KMS-11 (cell line): ENCODE measurements at regions not wholly inside any gene's neighbourhood (a gene's known extent, or its start where the extent isn't known, plus 50 kb on each side); places are given as distances from the start of the nearest gene placed in this dataset.

Source experiments
- H2AFZ ChIP-seq: fragments of 200-600 bp; sonication (generic); 2 replicates; pipeline ENCODE4 v1.6.1; 2016; ENCODE audit warnings: antibody characterized with exemption, mixed run types, low read depth
- H3K27ac ChIP-seq: fragments of 200-600 bp; sonication (generic); 2 replicates; pipeline ENCODE4 v1.6.1; 2016; ENCODE audit warnings: mild to moderate bottlenecking, mixed run types
- H3K27me3 ChIP-seq: fragments of 200-600 bp; sonication (generic); 2 replicates; pipeline ENCODE4 v1.6.1; 2017; ENCODE audit warnings: mild to moderate bottlenecking, low read depth, mixed run types, moderate library complexity; ENCODE audit not compliant: insufficient read depth
- H3K36me3 ChIP-seq: fragments of 200-600 bp; sonication (generic); 2 replicates; pipeline ENCODE4 v1.6.1; 2017; ENCODE audit warnings: mild to moderate bottlenecking, mixed run types; ENCODE audit not compliant: insufficient read depth
- H3K4me1 ChIP-seq: fragments of 200-600 bp; sonication (generic); 2 replicates; pipeline ENCODE4 v1.6.1; 2016; ENCODE audit warnings: mild to moderate bottlenecking, low read depth, mixed run types; ENCODE audit not compliant: poor library complexity, severe bottlenecking
- H3K4me2 ChIP-seq: fragments of 200-600 bp; sonication (generic); 2 replicates; pipeline ENCODE4 v1.7.0; 2016; ENCODE audit warnings: mild to moderate bottlenecking, mixed run types
- H3K4me3 ChIP-seq: fragments of 200-600 bp; sonication (generic); IDR thresholded peaks from 2 replicates; pipeline ENCODE4 v1.6.1; 2017; ENCODE audit warnings: low read depth, low read length, mixed read lengths; ENCODE audit not compliant: insufficient read depth
- H3K79me2 ChIP-seq: fragments of 200-600 bp; sonication (generic); 2 replicates; pipeline ENCODE4 v1.6.1; 2016; ENCODE audit warnings: low read depth, mixed run types; ENCODE audit not compliant: insufficient read depth
- H3K9ac ChIP-seq: fragments of 200-600 bp; sonication (generic); 2 replicates; pipeline ENCODE4 v1.6.1; 2016; ENCODE audit warnings: mild to moderate bottlenecking, mixed run types
- H4K20me1 ChIP-seq: fragments of 200-600 bp; sonication (generic); 2 replicates; pipeline ENCODE4 v1.6.1; 2016; ENCODE audit warnings: mild to moderate bottlenecking, mixed run types; ENCODE audit not compliant: insufficient read depth
- TF ChIP-seq, protein P1 (sequence below): fragments of 200-600 bp; sonication (generic); conservative IDR thresholded peaks from 2 replicates; pipeline ENCODE4 v1.6.1; 2017; ENCODE audit warnings: low read depth, mild to moderate bottlenecking, antibody characterized with exemption, low read length, moderate library complexity, mixed read lengths

DNA sequence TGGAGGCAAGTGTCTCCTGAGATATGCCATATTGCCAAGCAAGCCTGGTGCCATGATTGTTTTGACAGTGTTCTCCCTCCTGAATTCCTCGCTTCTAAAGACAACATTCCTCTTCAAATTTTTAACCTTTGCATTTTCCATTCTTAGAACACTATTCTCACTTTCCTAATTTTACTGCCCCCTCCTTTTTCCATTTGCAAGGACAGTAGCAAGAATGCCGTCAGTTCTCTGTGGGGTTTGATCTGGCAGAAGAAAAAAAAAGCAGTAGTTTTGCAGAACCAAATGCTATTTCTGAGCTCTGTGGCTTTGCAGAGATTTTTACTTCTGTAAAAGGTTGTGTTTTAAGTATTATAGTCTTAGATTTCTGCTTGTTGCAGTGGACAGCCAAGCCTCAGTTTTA is 295.2 kb downstream of the NUAK1 start:
- no peaks in the 10 kb centered on the region for H3K4me1 ChIP-seq
- H3K9ac ChIP-seq: no peak overlapping the region
- no peak overlapping the region for H2AFZ ChIP-seq
- no peak overlapping the region for H3K27ac ChIP-seq
- no peaks in the 10 kb centered on the region for H3K27me3 ChIP-seq
- no peak overlapping the region for H3K4me3 ChIP-seq
- no peak overlapping the region for H3K4me2 ChIP-seq
- no peaks in the 10 kb centered on the region for H4K20me1 ChIP-seq
- H3K79me2 ChIP-seq: no peaks in the 10 kb centered on the region
- TF ChIP-seq, protein P1, sequence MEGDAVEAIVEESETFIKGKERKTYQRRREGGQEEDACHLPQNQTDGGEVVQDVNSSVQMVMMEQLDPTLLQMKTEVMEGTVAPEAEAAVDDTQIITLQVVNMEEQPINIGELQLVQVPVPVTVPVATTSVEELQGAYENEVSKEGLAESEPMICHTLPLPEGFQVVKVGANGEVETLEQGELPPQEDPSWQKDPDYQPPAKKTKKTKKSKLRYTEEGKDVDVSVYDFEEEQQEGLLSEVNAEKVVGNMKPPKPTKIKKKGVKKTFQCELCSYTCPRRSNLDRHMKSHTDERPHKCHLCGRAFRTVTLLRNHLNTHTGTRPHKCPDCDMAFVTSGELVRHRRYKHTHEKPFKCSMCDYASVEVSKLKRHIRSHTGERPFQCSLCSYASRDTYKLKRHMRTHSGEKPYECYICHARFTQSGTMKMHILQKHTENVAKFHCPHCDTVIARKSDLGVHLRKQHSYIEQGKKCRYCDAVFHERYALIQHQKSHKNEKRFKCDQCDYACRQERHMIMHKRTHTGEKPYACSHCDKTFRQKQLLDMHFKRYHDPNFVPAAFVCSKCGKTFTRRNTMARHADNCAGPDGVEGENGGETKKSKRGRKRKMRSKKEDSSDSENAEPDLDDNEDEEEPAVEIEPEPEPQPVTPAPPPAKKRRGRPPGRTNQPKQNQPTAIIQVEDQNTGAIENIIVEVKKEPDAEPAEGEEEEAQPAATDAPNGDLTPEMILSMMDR: no peak
- H3K36me3 ChIP-seq: no peaks in the 10 kb centered on the region

GRCh38 chr12:105843986-105844760 is 294.6 kb downstream of the NUAK1 start:
- Histone ChIP-seq H3K4me1 (no peaks in the 10 kb centered on the region), H3K9ac (no peak overlapping the region), H3K27me3 (no peaks in the 10 kb centered on the region), H3K4me3 (no peak overlapping the region), H3K79me2 (no peaks in the 10 kb centered on the region), H3K27ac (no peak overlapping the region), H4K20me1 (no peaks in the 10 kb centered on the region), H3K36me3 (no peaks in the 10 kb centered on the region), H3K4me2 (no peak overlapping the region), H2AFZ (no peak overlapping the region)
- TF ChIP-seq, protein P1: no peak

- Histone ChIP-seq H3K4me3 (no peak overlapping the region), H3K4me2 (no peak overlapping the region), H3K4me1 (no peaks in the 10 kb centered on the region), H3K9ac (no peak overlapping the region), H4K20me1 (no peaks in the 10 kb centered on the region), H3K27me3 (no peaks in the 10 kb centered on the region), H3K36me3 (no peaks in the 10 kb centered on the region), H3K79me2 (no peaks in the 10 kb centered on the region), H3K27ac (no peak overlapping the region), H2AFZ (no peak overlapping the region)
- TF ChIP-seq, protein P1: no peak
Measured at GRCh38 chr12:105846331-105846730, 292.4 kb downstream of the NUAK1 start.

GRCh38 chr12:105847068-105847467 is 291.7 kb downstream of the NUAK1 start:
- no peaks in the 10 kb centered on the region for H3K4me1 ChIP-seq
- no peaks in the 10 kb centered on the region for H3K79me2 ChIP-seq
- no peaks in the 10 kb centered on the region for H4K20me1 ChIP-seq
- no peaks in the 10 kb centered on the region for H3K36me3 ChIP-seq
- H3K4me3 ChIP-seq: no peak overlapping the region
- no peak overlapping the region for H2AFZ ChIP-seq
- H3K27ac ChIP-seq: no peak overlapping the region
- H3K9ac ChIP-seq: no peak overlapping the region
- H3K27me3 ChIP-seq: no peaks in the 10 kb centered on the region
- no peak overlapping the region for H3K4me2 ChIP-seq
- TF ChIP-seq, protein P1: no peak
